HepG2 (cell line): ENCODE measurements at regions not wholly inside any gene's neighbourhood (a gene's known extent, or its start where the extent isn't known, plus 50 kb on each side); places are given as distances from the start of the nearest gene placed in this dataset.

Experiments used
- CBX1 ChIP-seq: IDR thresholded peaks from one replicate; pipeline ENCODE4 v1.6.1; 2016; ENCODE audit warnings: antibody characterized with exemption, low read depth
- CHCHD3 ChIP-seq: sonication (generic); formaldehyde crosslinking; IDR thresholded peaks from 2 replicates; pipeline ENCODE4 v1.8.0; 2022; ENCODE audit warnings: mild to moderate bottlenecking, missing genetic modification reagents, moderate library complexity
- FOXM1 ChIP-seq: sonication (generic); formaldehyde crosslinking; IDR thresholded peaks from 2 replicates; pipeline ENCODE4 v1.5.0; 2020; ENCODE audit warnings: missing genetic modification reagents
- HNRNPUL1 ChIP-seq: fragments of 200-400 bp; formaldehyde crosslinking; IDR thresholded peaks from 2 replicates; pipeline ENCODE4 v1.6.1; 2017; ENCODE audit warnings: low read depth, mild to moderate bottlenecking, low read length, moderate library complexity
- HOXA3 ChIP-seq: sonication (generic); formaldehyde crosslinking; IDR thresholded peaks from 2 replicates; pipeline ENCODE4 v1.5.0; 2020; ENCODE audit warnings: missing genetic modification reagents
- KDM5B ChIP-seq: sonication (generic); formaldehyde crosslinking; IDR thresholded peaks from 2 replicates; pipeline ENCODE4 v1.4.0; 2020; ENCODE audit warnings: missing genetic modification reagents, mild to moderate bottlenecking, borderline replicate concordance
- MEF2D ChIP-seq: sonication (generic); formaldehyde crosslinking; IDR thresholded peaks from 2 replicates; pipeline ENCODE4 v1.5.1; 2020; ENCODE audit warnings: mild to moderate bottlenecking, missing genetic modification reagents
- MTF2 ChIP-seq: sonication (generic); formaldehyde crosslinking; IDR thresholded peaks from 2 replicates; pipeline ENCODE4 v1.5.0; 2020; ENCODE audit warnings: missing genetic modification reagents, borderline replicate concordance
- NFYC ChIP-seq: IDR thresholded peaks from 2 replicates; pipeline ENCODE4 v1.6.1; 2016; ENCODE audit warnings: missing genetic modification reagents, missing compliant biosample characterization
- PLSCR1 ChIP-seq: sonication (generic); formaldehyde crosslinking; IDR thresholded peaks from 2 replicates; pipeline ENCODE4 v1.5.0; 2020; ENCODE audit warnings: missing genetic modification reagents, mild to moderate bottlenecking, borderline replicate concordance
- SIN3B ChIP-seq: fragments of 150-350 bp; IDR thresholded peaks from 2 replicates; pipeline ENCODE4 v1.6.1; 2014; ENCODE audit warnings: low read length
- ZBTB40 ChIP-seq, 2 experiments: fragments of 450-650 bp in 1 of 2; sonication (generic) in 1 of 2; formaldehyde crosslinking in 1 of 2; IDR thresholded peaks; 2 replicates each; pipeline versions ENCODE4 v1.6.1 to v1.8.0; 2016 to 2022; ENCODE audit warnings: antibody characterized with exemption in 1 of 2, mild to moderate bottlenecking in 1 of 2, missing genetic modification reagents in 1 of 2
- ZNF451 ChIP-seq: sonication (generic); formaldehyde crosslinking; IDR thresholded peaks from 2 replicates; pipeline ENCODE4 v1.5.0; 2020; ENCODE audit warnings: mild to moderate bottlenecking, missing genetic modification reagents

- TF ChIP-seq MTF2 (no peak), NFYC (CRISPR knock-in tag) (no peak), CBX1 (no peak), CHCHD3 (CRISPR knock-in tag) (no peak), KDM5B (no peak), PLSCR1 (CRISPR knock-in tag) (no peak), SIN3B (no peak), ZNF451 (CRISPR knock-in tag) (no peak), ZBTB40 (IDR thresholded peaks at IDR 0.05) (no peak), ZBTB40 (CRISPR knock-in tag; IDR thresholded peaks at IDR 0.05) (no peak), HOXA3 (no peak), HNRNPUL1 (no peak), FOXM1 (CRISPR knock-in tag) (no peak), MEF2D (CRISPR knock-in tag) (no peak)
Observed at GRCh38 chr12:98425859-98426258, 89.5 kb upstream of the TMPO start (continued).
